Esophagus squamous epithelium (tissue), 5 donors: ENCODE measurements at regions not wholly inside any gene's neighbourhood (a gene's known extent, or its start where the extent isn't known, plus 50 kb on each side); places are given as distances from the start of the nearest gene placed in this dataset.

Experiments used
- DNase-seq: peaks from one replicate; lab custom pipeline; 2025; lab: John Stamatoyannopoulos, UW
- H3K27ac ChIP-seq, 4 donors: fragments of 200-600 bp; sonication (generic); one replicate each; pipeline ENCODE4 v1.5.1; 2016 to 2019; ENCODE audit warnings: mild to moderate bottlenecking in 1 of 4
- H3K27me3 ChIP-seq, 4 donors: fragments of 200-600 bp; sonication (generic); 1 replicate in 3 of 4; 2 replicates in 1 of 4; pipeline versions ENCODE4 v1.5.1 to v1.6.0; 2017 to 2021; ENCODE audit warnings: antibody characterized with exemption in 1 of 4
- H3K36me3 ChIP-seq, 3 donors: fragments of 200-600 bp; sonication (generic); one replicate each; pipeline ENCODE4 v1.5.1; 2016 to 2019
- H3K4me1 ChIP-seq, 3 donors: fragments of 200-600 bp; sonication (generic); one replicate each; pipeline ENCODE4 v1.5.1; 2017 to 2019
- H3K4me3 ChIP-seq, 4 donors: fragments of 200-600 bp; sonication (generic); 1 replicate in 3 of 4; 2 replicates in 1 of 4; pipeline ENCODE4 v1.5.1; 2016 to 2019; ENCODE audit warnings: mild to moderate bottlenecking in 2 of 4, moderate library complexity in 1 of 4
- H3K9me3 ChIP-seq, 3 donors: fragments of 200-600 bp; sonication (generic); one replicate each; pipeline ENCODE4 v1.5.1; 2016 to 2019
- CTCF ChIP-seq, 6 experiments: fragments of 450-650 bp in 4 of 6; fragments of 200-600 bp in 2 of 6; sonication (generic) in 2 of 6; IDR thresholded peaks; one replicate each; pipeline ENCODE4 v1.5.1; 2016 to 2019; ENCODE audit warnings: antibody characterized with exemption in 6 of 6, mild to moderate bottlenecking in 4 of 6, moderate library complexity in 4 of 6
- POLR2A ChIP-seq, 4 donors: fragments of 450-650 bp; IDR thresholded peaks; one replicate each; pipeline ENCODE4 v1.6.1; 2017; ENCODE audit warnings: antibody characterized with exemption in 4 of 4, mild to moderate bottlenecking in 4 of 4, moderate library complexity in 3 of 4
- WGBS, 2 donors: methylation state at CpG; one replicate each; pipeline ENCODE4 v1.1.5; 2018; 5-methylcytosine and 5-hydroxymethylcytosine counted together
- intact Hi-C: fragments of 100-400 bp; cut with DNase I; formaldehyde crosslinking; loops from one replicate; pipeline ENCODE4 v1.15.0; 2022
- donor health status: DM: yes; HTN: yes; CAD: no.

GRCh38 chr4:8775751-8776355 lies 95.8 kb downstream of the HMX1 start:
- DNase-seq = no peak
- Histone ChIP-seq H3K4me3 (no peak overlapping the region), H3K9me3 (no peaks in the 10 kb centered on the region), H3K36me3 (no peaks in the 10 kb centered on the region), H3K4me1 (no peaks in the 10 kb centered on the region), H3K27me3 (peaks cover 0 to 22% (median 0%) of the 10 kb centered on the region in 4 donors), H3K27ac (no peak overlapping the region)
- no peak for TF ChIP-seq CTCF (IDR thresholded peaks at IDR 0.05)
- TF ChIP-seq POLR2A (IDR thresholded peaks at IDR 0.05) = no peak
- WGBS, 2 donors = 65 to 74% methylated on average over 4 to 16 of the region's 21 CpGs
- intact Hi-C loops = no loop called here

- no peaks in the 10 kb centered on the region for H3K36me3 ChIP-seq
- peaks cover 0 to 16% (median 0%) of the 10 kb centered on the region in 4 donors for H3K27me3 ChIP-seq
- WGBS, 2 donors = 68% methylated on average over 7 of the region's 7 CpGs
- no peak for DNase-seq
- no peaks in the 10 kb centered on the region for H3K4me1 ChIP-seq
- no peaks in the 10 kb centered on the region for H3K9me3 ChIP-seq
- H3K4me3 ChIP-seq = no peak overlapping the region
- TF ChIP-seq POLR2A (IDR thresholded peaks at IDR 0.05) (no peak), CTCF (IDR thresholded peaks at IDR 0.05) (no peak)
- no peak overlapping the region for H3K27ac ChIP-seq
- intact Hi-C loops = no loop called here
Measured at GRCh38 chr4:8775121-8775520, 96.5 kb downstream of the HMX1 start.

- Histone ChIP-seq H3K4me3 (no peak overlapping the region), H3K9me3 (no peaks in the 10 kb centered on the region), H3K27me3 (peaks cover 0 to 17% (median 0%) of the 10 kb centered on the region in 4 donors), H3K4me1 (no peaks in the 10 kb centered on the region), H3K27ac (no peak overlapping the region), H3K36me3 (no peaks in the 10 kb centered on the region)
- intact Hi-C loops = no loop called here
- WGBS, 2 donors = 37 to 67% methylated on average over 4 to 5 of the region's 10 CpGs
- no peak for DNase-seq
- TF ChIP-seq CTCF (IDR thresholded peaks at IDR 0.05) (no peak), POLR2A (IDR thresholded peaks at IDR 0.05) (no peak)
Measured at GRCh38 chr4:8774071-8774470, 97.6 kb downstream of the HMX1 start.

GRCh38 chr4:8773124-8773931 lies 98.3 kb downstream of the HMX1 start:
- Histone ChIP-seq H3K36me3 (no peaks in the 10 kb centered on the region), H3K9me3 (no peaks in the 10 kb centered on the region), H3K4me3 (no peak overlapping the region), H3K4me1 (no peaks in the 10 kb centered on the region), H3K27me3 (peaks cover 0 to 17% (median 0%) of the 10 kb centered on the region in 4 donors), H3K27ac (no peak overlapping the region)
- no peak for DNase-seq
- TF ChIP-seq CTCF (IDR thresholded peaks at IDR 0.05) = no peak
- TF ChIP-seq POLR2A (IDR thresholded peaks at IDR 0.05) = no peak
- intact Hi-C loops = no loop called here
- 66 to 85% methylated on average over 18 to 26 of the region's 36 CpGs for WGBS, 2 donors

- Histone ChIP-seq H3K9me3 (no peaks in the 10 kb centered on the region), H3K4me3 (no peak overlapping the region), H3K4me1 (no peaks in the 10 kb centered on the region), H3K36me3 (no peaks in the 10 kb centered on the region), H3K27me3 (peaks cover 0 to 20% (median 0%) of the 10 kb centered on the region in 4 donors), H3K27ac (no peak overlapping the region)
- no peak for DNase-seq
- intact Hi-C loops = no loop called here
- WGBS, 2 donors = 67 to 75% methylated on average over 8 to 11 of the region's 14 CpGs
- TF ChIP-seq CTCF (IDR thresholded peaks at IDR 0.05) (no peak), POLR2A (IDR thresholded peaks at IDR 0.05) (no peak)
Measured at GRCh38 chr4:8772499-8773123, 99.0 kb downstream of the HMX1 start.
